A673 (cell line): ENCODE measurements at regions not wholly inside any gene's neighbourhood (a gene's known extent, or its start where the extent isn't known, plus 50 kb on each side); places are given as distances from the start of the nearest gene placed in this dataset.

Experiments used
- BruUV-seq: library from RNA; stranded (reverse); fragments of 400-500 nt; replicated peaks from 2 replicates; lab custom pipeline; 2021; lab: Mats Ljungman, UMichigan
- CTCF ChIA-PET: fragments of 300-600 bp; sonication (Branson Sonifier 250); formaldehyde crosslinking; loops from one replicate; lab custom pipeline; 2022; ENCODE audit warnings: antibody characterized with exemption; lab: Charles Lee
- POLR2A ChIA-PET: fragments of 300-600 bp; sonication (Branson Sonifier 250); formaldehyde crosslinking; loops from one replicate; lab custom pipeline; 2022; ENCODE audit warnings: antibody characterized with exemption; ENCODE audit not compliant: low non-redundant PET; lab: Charles Lee
- DNase-seq: peaks from one replicate; pipeline ENCODE4 v3.0.0-alpha.2; 2015; ENCODE audit warnings: low spot score
- H3K27ac ChIP-seq: fragments of 200-600 bp; sonication (generic); 2 replicates; pipeline ENCODE4 v1.5.1; 2016; ENCODE audit warnings: mixed run types, low read depth, mild to moderate bottlenecking, mixed read lengths, antibody characterized with exemption, low read length; ENCODE audit not compliant: poor library complexity, severe bottlenecking
- H3K27me3 ChIP-seq: fragments of 200-600 bp; sonication (generic); replicated peaks from 2 replicates; pipeline ENCODE4 v1.6.1; 2017; ENCODE audit warnings: mixed run types, low read depth, mild to moderate bottlenecking, mixed read lengths, antibody characterized with exemption, low read length; ENCODE audit not compliant: insufficient read depth, poor library complexity
- H3K36me3 ChIP-seq: fragments of 200-600 bp; sonication (generic); 2 replicates; pipeline ENCODE4 v1.6.1; 2016; ENCODE audit warnings: mixed run types, mild to moderate bottlenecking, mixed read lengths, antibody characterized with exemption, low read length; ENCODE audit not compliant: insufficient read depth, poor library complexity, severe bottlenecking
- H3K4me1 ChIP-seq: fragments of 200-600 bp; sonication (generic); 2 replicates; pipeline ENCODE4 v1.6.1; 2017; ENCODE audit warnings: mixed run types, mild to moderate bottlenecking, mixed read lengths, antibody characterized with exemption, low read length; ENCODE audit not compliant: insufficient read depth, poor library complexity, severe bottlenecking
- H3K4me3 ChIP-seq: fragments of 200-600 bp; sonication (generic); 2 replicates; pipeline ENCODE4 v1.5.1; 2016; ENCODE audit warnings: low read depth, mixed run types, mild to moderate bottlenecking, mixed read lengths, low read length; ENCODE audit not compliant: poor library complexity, severe bottlenecking
- H3K9me3 ChIP-seq: fragments of 200-600 bp; sonication (generic); 2 replicates; pipeline ENCODE4 v1.6.1; 2016; ENCODE audit warnings: mixed run types, low read depth, mild to moderate bottlenecking, mixed read lengths, antibody characterized with exemption, low read length; ENCODE audit not compliant: poor library complexity, severe bottlenecking
- EZH2 ChIP-seq: fragments of 200-600 bp; sonication (generic); IDR thresholded peaks from 2 replicates; pipeline ENCODE4 v1.6.1; 2017; ENCODE audit warnings: borderline replicate concordance, low read depth, mild to moderate bottlenecking, mixed read lengths, antibody characterized with exemption, low read length; ENCODE audit not compliant: poor library complexity, severe bottlenecking
- intact Hi-C: fragments of 100-400 bp; cut with micrococcal nuclease; formaldehyde crosslinking; loops from one replicate; pipeline ENCODE4 v1.10.0; 2022; ENCODE audit not compliant: unreplicated experiment
- TF ChIP-seq, protein P1 (sequence below): fragments of 300-800, 200-600 bp; sonication (generic); conservative IDR thresholded peaks from 2 replicates; pipeline ENCODE4 v1.5.1; 2017; ENCODE audit warnings: low read depth, mild to moderate bottlenecking, antibody characterized with exemption, low read length, moderate library complexity, mixed read lengths

GRCh38 chr12:42936260-42936659 is 346.7 kb upstream of the PRICKLE1 start:
- intact Hi-C loops = no loop called here
- DNase-seq = no peak
- Histone ChIP-seq H3K27me3 (no peaks in the 10 kb centered on the region), H3K4me3 (no peak overlapping the region), H3K9me3 (no peaks in the 10 kb centered on the region), H3K4me1 (no peaks in the 10 kb centered on the region), H3K36me3 (no peaks in the 10 kb centered on the region), H3K27ac (no peak overlapping the region)
- POLR2A ChIA-PET = no interaction called here
- CTCF ChIA-PET = no interaction called here
- TF ChIP-seq, protein P1, sequence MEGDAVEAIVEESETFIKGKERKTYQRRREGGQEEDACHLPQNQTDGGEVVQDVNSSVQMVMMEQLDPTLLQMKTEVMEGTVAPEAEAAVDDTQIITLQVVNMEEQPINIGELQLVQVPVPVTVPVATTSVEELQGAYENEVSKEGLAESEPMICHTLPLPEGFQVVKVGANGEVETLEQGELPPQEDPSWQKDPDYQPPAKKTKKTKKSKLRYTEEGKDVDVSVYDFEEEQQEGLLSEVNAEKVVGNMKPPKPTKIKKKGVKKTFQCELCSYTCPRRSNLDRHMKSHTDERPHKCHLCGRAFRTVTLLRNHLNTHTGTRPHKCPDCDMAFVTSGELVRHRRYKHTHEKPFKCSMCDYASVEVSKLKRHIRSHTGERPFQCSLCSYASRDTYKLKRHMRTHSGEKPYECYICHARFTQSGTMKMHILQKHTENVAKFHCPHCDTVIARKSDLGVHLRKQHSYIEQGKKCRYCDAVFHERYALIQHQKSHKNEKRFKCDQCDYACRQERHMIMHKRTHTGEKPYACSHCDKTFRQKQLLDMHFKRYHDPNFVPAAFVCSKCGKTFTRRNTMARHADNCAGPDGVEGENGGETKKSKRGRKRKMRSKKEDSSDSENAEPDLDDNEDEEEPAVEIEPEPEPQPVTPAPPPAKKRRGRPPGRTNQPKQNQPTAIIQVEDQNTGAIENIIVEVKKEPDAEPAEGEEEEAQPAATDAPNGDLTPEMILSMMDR = no peak
- no peak for TF ChIP-seq EZH2
- no TSS peak for BruUV-seq

GRCh38 chr12:42935756-42936155 is 346.2 kb upstream of the PRICKLE1 start:
- DNase-seq = no peak
- Histone ChIP-seq H3K4me1 (no peaks in the 10 kb centered on the region), H3K4me3 (no peak overlapping the region), H3K36me3 (no peaks in the 10 kb centered on the region), H3K27me3 (no peaks in the 10 kb centered on the region), H3K9me3 (no peaks in the 10 kb centered on the region), H3K27ac (no peak overlapping the region)
- TF ChIP-seq, protein P1 = no peak
- TF ChIP-seq EZH2 = no peak
- ChIA-PET CTCF (no interaction called here), POLR2A (no interaction called here)
- no TSS peak for BruUV-seq
- intact Hi-C loops = no loop called here

DNA sequence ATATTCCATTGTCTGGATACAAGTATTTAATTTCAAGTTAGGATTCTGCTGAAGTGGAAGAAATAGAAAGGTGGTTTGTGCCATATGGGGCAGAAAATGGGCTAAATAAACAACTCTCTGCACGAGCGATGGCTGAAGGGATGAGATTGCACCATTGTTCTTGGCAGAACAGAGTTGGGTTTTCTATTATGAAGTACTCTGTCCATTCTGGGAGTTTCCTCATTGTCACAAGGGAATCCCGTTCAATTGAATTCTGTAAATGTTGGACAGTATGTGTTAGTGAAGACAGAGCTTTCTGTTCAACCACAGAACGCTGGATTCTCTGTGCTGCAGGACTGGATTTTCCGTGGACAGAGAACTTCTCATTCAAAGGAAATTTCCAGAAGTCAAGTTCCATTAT is 345.5 kb upstream of the PRICKLE1 start:
- H3K9me3 ChIP-seq = no peaks in the 10 kb centered on the region
- ChIA-PET CTCF (no interaction called here), POLR2A (no interaction called here)
- DNase-seq = no peak
- no TSS peak for BruUV-seq
- H3K27ac ChIP-seq = no peak overlapping the region
- H3K4me1 ChIP-seq = no peaks in the 10 kb centered on the region
- H3K4me3 ChIP-seq = no peak overlapping the region
- intact Hi-C loops = no loop called here
- no peaks in the 10 kb centered on the region for H3K36me3 ChIP-seq
- H3K27me3 ChIP-seq = no peaks in the 10 kb centered on the region
- no peak for TF ChIP-seq EZH2
- TF ChIP-seq, protein P1 = no peak
